ENCODE measurements at regions not wholly inside any gene's neighbourhood (a gene's known extent, or its start where the extent isn't known, plus 50 kb on each side); places are given as distances from the start of the nearest gene placed in this dataset.

DNA sequence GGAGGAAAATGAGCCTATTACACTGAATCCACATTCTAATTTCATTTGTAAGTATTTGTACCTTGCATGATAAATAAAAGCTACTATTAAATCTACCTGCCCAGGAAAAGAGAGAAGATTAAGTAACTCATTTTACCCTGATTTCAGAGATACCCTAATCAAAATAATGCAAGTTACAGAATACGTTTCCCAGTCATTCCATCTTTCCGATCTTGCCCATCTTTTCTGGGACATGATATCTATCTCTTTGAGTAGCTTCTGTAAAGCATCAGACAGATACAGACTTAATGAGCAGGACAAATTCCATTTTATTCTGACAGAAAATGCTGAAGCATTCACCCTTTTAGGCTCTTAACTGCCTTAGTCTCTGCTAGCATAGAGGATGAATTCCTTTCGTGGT is 56.6 kb downstream of the SPRY2 start:
- TF ChIP-seq, protein P1, sequence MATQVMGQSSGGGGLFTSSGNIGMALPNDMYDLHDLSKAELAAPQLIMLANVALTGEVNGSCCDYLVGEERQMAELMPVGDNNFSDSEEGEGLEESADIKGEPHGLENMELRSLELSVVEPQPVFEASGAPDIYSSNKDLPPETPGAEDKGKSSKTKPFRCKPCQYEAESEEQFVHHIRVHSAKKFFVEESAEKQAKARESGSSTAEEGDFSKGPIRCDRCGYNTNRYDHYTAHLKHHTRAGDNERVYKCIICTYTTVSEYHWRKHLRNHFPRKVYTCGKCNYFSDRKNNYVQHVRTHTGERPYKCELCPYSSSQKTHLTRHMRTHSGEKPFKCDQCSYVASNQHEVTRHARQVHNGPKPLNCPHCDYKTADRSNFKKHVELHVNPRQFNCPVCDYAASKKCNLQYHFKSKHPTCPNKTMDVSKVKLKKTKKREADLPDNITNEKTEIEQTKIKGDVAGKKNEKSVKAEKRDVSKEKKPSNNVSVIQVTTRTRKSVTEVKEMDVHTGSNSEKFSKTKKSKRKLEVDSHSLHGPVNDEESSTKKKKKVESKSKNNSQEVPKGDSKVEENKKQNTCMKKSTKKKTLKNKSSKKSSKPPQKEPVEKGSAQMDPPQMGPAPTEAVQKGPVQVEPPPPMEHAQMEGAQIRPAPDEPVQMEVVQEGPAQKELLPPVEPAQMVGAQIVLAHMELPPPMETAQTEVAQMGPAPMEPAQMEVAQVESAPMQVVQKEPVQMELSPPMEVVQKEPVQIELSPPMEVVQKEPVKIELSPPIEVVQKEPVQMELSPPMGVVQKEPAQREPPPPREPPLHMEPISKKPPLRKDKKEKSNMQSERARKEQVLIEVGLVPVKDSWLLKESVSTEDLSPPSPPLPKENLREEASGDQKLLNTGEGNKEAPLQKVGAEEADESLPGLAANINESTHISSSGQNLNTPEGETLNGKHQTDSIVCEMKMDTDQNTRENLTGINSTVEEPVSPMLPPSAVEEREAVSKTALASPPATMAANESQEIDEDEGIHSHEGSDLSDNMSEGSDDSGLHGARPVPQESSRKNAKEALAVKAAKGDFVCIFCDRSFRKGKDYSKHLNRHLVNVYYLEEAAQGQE (IDR thresholded peaks at IDR 0.05; ENCODE audit: insufficient read depth in 1 of 2, low read depth in 2 of 2, low read length in 2 of 2) = no peak
- TF ChIP-seq FOXP2 (optimal IDR thresholded peaks at IDR 0.05; ENCODE audit: borderline replicate concordance, extremely low read depth, extremely low read length, insufficient read depth) (no peak), SIN3A (IDR thresholded peaks at IDR 0.05; ENCODE audit: borderline replicate concordance, insufficient read depth, low read length) (no peak), TAF1 (IDR thresholded peaks at IDR 0.05; ENCODE audit: borderline replicate concordance, insufficient read depth, low read length) (no peak), POLR2AphosphoS5 (IDR thresholded peaks at IDR 0.05; ENCODE audit: low read depth, low read length) (no peak)

DNA sequence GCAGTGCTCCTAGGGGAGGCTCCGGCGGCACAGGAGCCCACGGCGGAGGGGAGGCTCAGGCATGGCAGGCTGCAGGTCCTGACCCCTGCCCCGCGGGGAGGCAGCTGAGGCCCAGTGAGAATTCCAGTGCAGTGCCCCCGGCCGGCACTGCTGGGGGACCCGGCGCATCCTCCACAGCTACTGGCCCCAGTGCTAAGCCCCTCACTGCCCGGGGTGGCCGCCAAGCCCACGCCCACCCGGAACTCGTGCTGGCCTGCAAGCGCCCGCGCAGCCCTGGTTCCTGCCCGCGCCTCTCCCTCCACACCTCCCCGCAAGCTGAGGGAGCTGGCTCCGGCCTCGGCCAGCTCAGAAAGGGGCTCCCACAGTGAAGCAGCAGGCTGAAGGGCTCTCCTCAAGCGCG is 62.2 kb downstream of the SPRY2 start:
- no peak for TF ChIP-seq FOXP2 (optimal IDR thresholded peaks at IDR 0.05; ENCODE audit: borderline replicate concordance, extremely low read depth, extremely low read length, insufficient read depth)
- TF ChIP-seq TAF1 (IDR thresholded peaks at IDR 0.05; ENCODE audit: borderline replicate concordance, insufficient read depth, low read length) = no peak
- TF ChIP-seq SIN3A (IDR thresholded peaks at IDR 0.05; ENCODE audit: borderline replicate concordance, insufficient read depth, low read length) = no peak
- TF ChIP-seq, protein P1 (IDR thresholded peaks at IDR 0.05; ENCODE audit: insufficient read depth in 1 of 2, low read depth in 2 of 2, low read length in 2 of 2) = no peak
- no peak for TF ChIP-seq POLR2AphosphoS5 (IDR thresholded peaks at IDR 0.05; ENCODE audit: low read depth, low read length)

DNA sequence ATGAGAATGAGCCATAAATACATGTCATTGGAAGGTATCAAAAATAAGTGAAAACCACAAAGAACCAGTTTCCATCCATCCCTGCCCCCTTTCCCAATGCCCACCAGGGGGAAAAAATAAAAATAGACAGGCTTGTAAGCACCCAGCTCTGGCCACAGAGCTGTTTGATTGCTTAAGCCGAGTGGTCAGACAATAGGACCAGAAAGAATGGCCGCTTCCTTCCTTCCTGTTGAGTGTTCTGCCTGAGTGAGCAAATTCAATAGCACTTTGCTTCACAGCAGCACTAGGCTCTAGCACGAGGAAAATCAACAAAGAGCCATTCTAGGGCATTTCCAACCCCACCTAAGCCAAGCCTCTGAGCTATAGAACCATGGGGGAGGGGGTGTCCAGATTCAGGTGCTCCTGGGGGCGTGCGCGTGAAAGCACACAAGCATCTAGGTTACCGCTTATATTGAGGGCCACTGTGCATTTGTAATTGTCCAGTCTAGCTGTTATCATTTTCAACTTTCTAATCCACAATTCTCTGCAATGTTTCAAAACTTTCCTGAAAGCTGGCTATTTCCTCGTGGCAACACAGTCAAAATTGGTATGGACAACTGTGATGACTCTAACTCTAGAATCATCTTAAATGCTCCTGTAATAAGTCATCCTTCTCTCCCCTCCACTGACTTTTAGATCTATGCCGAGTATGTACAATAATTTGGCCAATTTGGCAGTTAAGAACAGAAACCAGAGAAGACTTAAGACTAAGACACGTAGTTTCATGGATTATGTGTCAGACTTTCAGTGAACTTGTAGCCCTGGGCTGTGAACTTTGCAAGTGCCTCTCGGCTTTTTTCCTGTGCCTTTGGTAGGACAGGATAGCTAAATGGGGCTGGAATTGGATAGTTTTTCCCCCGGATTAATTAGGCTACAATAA is 64.3 kb downstream of the SPRY2 start:
- TF ChIP-seq SIN3A (IDR thresholded peaks at IDR 0.05; ENCODE audit: borderline replicate concordance, insufficient read depth, low read length) = peak; percentile 28; the same call in 1 of the 2 replicates
- TF ChIP-seq TAF1 (IDR thresholded peaks at IDR 0.05; ENCODE audit: borderline replicate concordance, insufficient read depth, low read length) = no peak
- peak; percentile 56 for TF ChIP-seq FOXP2 (optimal IDR thresholded peaks at IDR 0.05; ENCODE audit: borderline replicate concordance, extremely low read depth, extremely low read length, insufficient read depth)
- TF ChIP-seq, protein P1 (IDR thresholded peaks at IDR 0.05; ENCODE audit: insufficient read depth in 1 of 2, low read depth in 2 of 2, low read length in 2 of 2) = peak in 1 of 2 experiments; percentile 63; a peak in 1 of 4 replicates

DNA sequence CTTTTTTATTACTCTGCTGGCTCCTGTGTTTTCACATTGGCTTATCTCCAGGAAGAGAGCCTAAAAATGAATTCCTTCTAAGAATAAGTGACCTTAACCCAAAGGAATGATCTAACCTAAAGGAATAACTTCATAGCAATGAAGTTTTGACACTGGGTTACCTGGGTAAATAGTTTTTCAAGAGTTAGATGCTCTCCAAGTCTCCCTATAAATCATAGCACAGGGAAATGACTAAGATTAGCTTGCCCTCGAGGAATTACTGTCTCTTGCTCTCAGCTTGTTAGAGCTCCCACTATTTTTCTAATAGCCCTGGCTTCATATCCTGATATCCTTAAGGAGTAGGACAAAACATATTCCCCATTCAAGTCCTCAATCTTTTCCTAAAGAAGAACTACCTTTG is 66.3 kb downstream of the SPRY2 start:
- TF ChIP-seq FOXP2 (optimal IDR thresholded peaks at IDR 0.05; ENCODE audit: borderline replicate concordance, extremely low read depth, extremely low read length, insufficient read depth) (no peak), POLR2AphosphoS5 (IDR thresholded peaks at IDR 0.05; ENCODE audit: low read depth, low read length) (no peak), TAF1 (IDR thresholded peaks at IDR 0.05; ENCODE audit: borderline replicate concordance, insufficient read depth, low read length) (no peak), SIN3A (IDR thresholded peaks at IDR 0.05; ENCODE audit: borderline replicate concordance, insufficient read depth, low read length) (no peak)
- TF ChIP-seq, protein P1 (IDR thresholded peaks at IDR 0.05; ENCODE audit: insufficient read depth in 1 of 2, low read depth in 2 of 2, low read length in 2 of 2) = no peak

Measured in PFSK-1 (cell line).